Esophagus squamous epithelium (tissue), 5 donors: ENCODE measurements at regions not wholly inside any gene's neighbourhood (a gene's known extent, or its start where the extent isn't known, plus 50 kb on each side); places are given as distances from the start of the nearest gene placed in this dataset.

Experiments used
- DNase-seq: peaks from one replicate; lab custom pipeline; 2025; lab: John Stamatoyannopoulos, UW
- H3K27ac ChIP-seq, 4 donors: fragments of 200-600 bp; sonication (generic); one replicate each; pipeline ENCODE4 v1.5.1; 2016 to 2019; ENCODE audit warnings: mild to moderate bottlenecking in 1 of 4
- H3K27me3 ChIP-seq, 4 donors: fragments of 200-600 bp; sonication (generic); 1 replicate in 3 of 4; 2 replicates in 1 of 4; pipeline versions ENCODE4 v1.5.1 to v1.6.0; 2017 to 2021; ENCODE audit warnings: antibody characterized with exemption in 1 of 4
- H3K36me3 ChIP-seq, 3 donors: fragments of 200-600 bp; sonication (generic); one replicate each; pipeline ENCODE4 v1.5.1; 2016 to 2019
- H3K4me1 ChIP-seq, 3 donors: fragments of 200-600 bp; sonication (generic); one replicate each; pipeline ENCODE4 v1.5.1; 2017 to 2019
- H3K4me3 ChIP-seq, 4 donors: fragments of 200-600 bp; sonication (generic); 1 replicate in 3 of 4; 2 replicates in 1 of 4; pipeline ENCODE4 v1.5.1; 2016 to 2019; ENCODE audit warnings: mild to moderate bottlenecking in 2 of 4, moderate library complexity in 1 of 4
- H3K9me3 ChIP-seq, 3 donors: fragments of 200-600 bp; sonication (generic); one replicate each; pipeline ENCODE4 v1.5.1; 2016 to 2019
- POLR2A ChIP-seq, 4 donors: fragments of 450-650 bp; IDR thresholded peaks; one replicate each; pipeline ENCODE4 v1.6.1; 2017; ENCODE audit warnings: antibody characterized with exemption in 4 of 4, mild to moderate bottlenecking in 4 of 4, moderate library complexity in 3 of 4
- WGBS, 2 donors: methylation state at CpG; one replicate each; pipeline ENCODE4 v1.1.5; 2018; 5-methylcytosine and 5-hydroxymethylcytosine counted together
- intact Hi-C: fragments of 100-400 bp; cut with DNase I; formaldehyde crosslinking; loops from one replicate; pipeline ENCODE4 v1.15.0; 2022
- TF ChIP-seq, protein P1 (sequence below), 6 experiments: fragments of 450-650 bp in 4 of 6; fragments of 200-600 bp in 2 of 6; sonication (generic) in 2 of 6; IDR thresholded peaks; one replicate each; pipeline ENCODE4 v1.5.1; 2016 to 2019; ENCODE audit warnings: antibody characterized with exemption in 6 of 6, mild to moderate bottlenecking in 4 of 6, moderate library complexity in 4 of 6
- donor health status: DM: yes; HTN: yes; CAD: no.

- H3K36me3 ChIP-seq, result no peaks in the 10 kb centered on the region
- H3K27me3 ChIP-seq, result no peaks in the 10 kb centered on the region
- intact Hi-C loops, result no loop called here
- WGBS, 2 donors, result 83 to 91% methylated on average over 7 to 9 of the region's 11 CpGs
- no peak for DNase-seq
- H3K9me3 ChIP-seq, result no peaks in the 10 kb centered on the region
- H3K4me3 ChIP-seq, result no peak overlapping the region
- H3K27ac ChIP-seq, result peak overlapping the region in 2 of 4 donors; percentile 51 to 63
- no peak for TF ChIP-seq POLR2A (IDR thresholded peaks at IDR 0.05)
- TF ChIP-seq, protein P1, sequence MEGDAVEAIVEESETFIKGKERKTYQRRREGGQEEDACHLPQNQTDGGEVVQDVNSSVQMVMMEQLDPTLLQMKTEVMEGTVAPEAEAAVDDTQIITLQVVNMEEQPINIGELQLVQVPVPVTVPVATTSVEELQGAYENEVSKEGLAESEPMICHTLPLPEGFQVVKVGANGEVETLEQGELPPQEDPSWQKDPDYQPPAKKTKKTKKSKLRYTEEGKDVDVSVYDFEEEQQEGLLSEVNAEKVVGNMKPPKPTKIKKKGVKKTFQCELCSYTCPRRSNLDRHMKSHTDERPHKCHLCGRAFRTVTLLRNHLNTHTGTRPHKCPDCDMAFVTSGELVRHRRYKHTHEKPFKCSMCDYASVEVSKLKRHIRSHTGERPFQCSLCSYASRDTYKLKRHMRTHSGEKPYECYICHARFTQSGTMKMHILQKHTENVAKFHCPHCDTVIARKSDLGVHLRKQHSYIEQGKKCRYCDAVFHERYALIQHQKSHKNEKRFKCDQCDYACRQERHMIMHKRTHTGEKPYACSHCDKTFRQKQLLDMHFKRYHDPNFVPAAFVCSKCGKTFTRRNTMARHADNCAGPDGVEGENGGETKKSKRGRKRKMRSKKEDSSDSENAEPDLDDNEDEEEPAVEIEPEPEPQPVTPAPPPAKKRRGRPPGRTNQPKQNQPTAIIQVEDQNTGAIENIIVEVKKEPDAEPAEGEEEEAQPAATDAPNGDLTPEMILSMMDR (IDR thresholded peaks at IDR 0.05), result no peak
- H3K4me1 ChIP-seq, result peaks cover 0 to 15% (median 0%) of the 10 kb centered on the region in 3 donors
These were observed 449.5 kb downstream of the KLF12 start for GRCh38 chr13:73684750-73685149.

- Histone ChIP-seq H3K36me3 (no peaks in the 10 kb centered on the region), H3K27ac (peak overlapping the region in 2 of 4 donors; percentile 51 to 63), H3K4me3 (no peak overlapping the region), H3K4me1 (peaks cover 0 to 15% (median 0%) of the 10 kb centered on the region in 3 donors), H3K9me3 (no peaks in the 10 kb centered on the region), H3K27me3 (no peaks in the 10 kb centered on the region)
- WGBS, 2 donors, result 41 to 57% methylated on average over 3 of the region's 3 CpGs
- no peak for DNase-seq
- no peak for TF ChIP-seq POLR2A (IDR thresholded peaks at IDR 0.05)
- TF ChIP-seq, protein P1 (IDR thresholded peaks at IDR 0.05), result no peak
- intact Hi-C loops, result no loop called here
These were observed 449.9 kb downstream of the KLF12 start for GRCh38 chr13:73684286-73684685.

GRCh38 chr13:73683746-73684145 is 450.5 kb downstream of the KLF12 start:
- WGBS, 2 donors, result 85 to 89% methylated on average over 3 of the region's 3 CpGs
- intact Hi-C loops, result no loop called here
- peak overlapping the region in 2 of 4 donors; percentile 51 to 63 for H3K27ac ChIP-seq

GRCh38 chr13:73681779-73682178 is 452.4 kb downstream of the KLF12 start:
- Histone ChIP-seq H3K27ac (no peak overlapping the region), H3K27me3 (no peaks in the 10 kb centered on the region), H3K36me3 (no peaks in the 10 kb centered on the region), H3K4me3 (no peak overlapping the region), H3K4me1 (peaks cover 0 to 27% (median 2%) of the 10 kb centered on the region in 3 donors), H3K9me3 (no peaks in the 10 kb centered on the region)
- 66 to 80% methylated on average over 2 of the region's 2 CpGs for WGBS, 2 donors
- DNase-seq, result no peak
- intact Hi-C loops, result no loop called here
- no peak for TF ChIP-seq POLR2A (IDR thresholded peaks at IDR 0.05)
- TF ChIP-seq, protein P1 (IDR thresholded peaks at IDR 0.05), result no peak

More at GRCh38 chr13:73683746-73684145, 450.5 kb downstream of the KLF12 start:
- H3K4me1 ChIP-seq, result peaks cover 0 to 15% (median 0%) of the 10 kb centered on the region in 3 donors
- TF ChIP-seq, protein P1 (IDR thresholded peaks at IDR 0.05), result no peak
- TF ChIP-seq POLR2A (IDR thresholded peaks at IDR 0.05), result no peak
- DNase-seq, result no peak
- no peak overlapping the region for H3K4me3 ChIP-seq
- H3K9me3 ChIP-seq, result no peaks in the 10 kb centered on the region
- H3K27me3 ChIP-seq, result no peaks in the 10 kb centered on the region
- no peaks in the 10 kb centered on the region for H3K36me3 ChIP-seq

DNA sequence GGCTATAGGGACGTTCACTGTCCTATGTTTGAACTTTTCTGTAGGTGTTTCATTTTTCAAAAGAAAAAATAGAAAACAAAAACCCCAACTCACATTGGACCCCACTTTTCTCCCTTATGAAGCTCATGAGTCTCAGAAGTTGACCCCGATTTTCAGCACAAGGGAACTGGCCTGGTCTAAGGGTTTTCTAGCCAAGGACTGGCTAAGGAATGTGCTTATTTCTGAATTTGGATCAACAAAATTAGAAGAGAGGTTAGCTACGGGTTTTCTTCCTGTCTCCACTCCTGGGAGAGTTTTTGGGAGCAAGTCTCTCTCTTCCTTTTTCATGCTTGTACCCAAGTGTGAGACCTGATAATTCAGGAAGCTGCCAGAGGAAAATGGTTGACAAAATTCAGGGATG is 453.2 kb downstream of the KLF12 start:
- no peak overlapping the region for H3K4me3 ChIP-seq
- intact Hi-C loops, result no loop called here
- no peaks in the 10 kb centered on the region for H3K9me3 ChIP-seq
- H3K27me3 ChIP-seq, result no peaks in the 10 kb centered on the region
- DNase-seq, result no peak
- H3K36me3 ChIP-seq, result no peaks in the 10 kb centered on the region
- peaks cover 0 to 35% (median 6%) of the 10 kb centered on the region in 3 donors for H3K4me1 ChIP-seq
- H3K27ac ChIP-seq, result no peak overlapping the region
- WGBS, 2 donors, result 66 to 81% methylated on average over 3 of the region's 3 CpGs
- TF ChIP-seq, protein P1 (IDR thresholded peaks at IDR 0.05), result no peak
- TF ChIP-seq POLR2A (IDR thresholded peaks at IDR 0.05), result no peak
